Activated CD8-positive, alpha-beta T cell treated with anti-CD3 and anti-CD28 coated beads for 36 hours (primary cell): ENCODE measurements at regions not wholly inside any gene's neighbourhood (a gene's known extent, or its start where the extent isn't known, plus 50 kb on each side); places are given as distances from the start of the nearest gene placed in this dataset.
A peak's percentile ranks its signal among the peaks of the same experiment; 100 is the strongest.

Experiments used
- ATAC-seq: fragments of 200-7000 bp; cut with Tn5 transposase; one replicate; pipeline ENCODE4 v1.10.0; 2021; ENCODE audit warnings: mild to moderate bottlenecking, moderate library complexity
- CTCF ChIA-PET: fragments of 350-600 bp; sonication (Branson Sonifier 250); formaldehyde crosslinking; loops from one replicate; lab custom pipeline; 2021; ENCODE audit warnings: antibody characterized with exemption; lab: Charles Lee
- POLR2A ChIA-PET: fragments of 350-600 bp; sonication (Branson Sonifier 250); formaldehyde crosslinking; loops from one replicate; lab custom pipeline; 2021; ENCODE audit warnings: antibody characterized with exemption; lab: Charles Lee
- DNase-seq: peaks from one replicate; pipeline ENCODE4 v3.0.0-alpha.2; 2020
- H3K27ac Mint-ChIP-seq: one replicate; pipeline ENCODE4 v1.8.0; 2021; ENCODE audit warnings: mild to moderate bottlenecking, mixed read lengths
- H3K27me3 Mint-ChIP-seq: one replicate; pipeline ENCODE4 v1.8.0; 2021; ENCODE audit warnings: mixed read lengths
- H3K36me3 Mint-ChIP-seq: one replicate; pipeline ENCODE4 v1.8.0; 2021; ENCODE audit warnings: low read depth, mixed read lengths
- H3K4me1 Mint-ChIP-seq: one replicate; pipeline ENCODE4 v1.8.0; 2021; ENCODE audit warnings: low read depth, mixed read lengths
- H3K4me3 Mint-ChIP-seq: one replicate; pipeline ENCODE4 v1.8.0; 2021; ENCODE audit warnings: mild to moderate bottlenecking, moderate library complexity, mixed read lengths
- H3K9me3 Mint-ChIP-seq: one replicate; pipeline ENCODE4 v1.8.0; 2021; ENCODE audit warnings: mixed read lengths
- intact Hi-C: fragments of 100-400 bp; cut with micrococcal nuclease; formaldehyde crosslinking; loops from one replicate; pipeline ENCODE4 v1.10.0; 2022
- TF ChIP-seq, protein P1 (sequence below): fragments of 200-600 bp; IDR thresholded peaks from one replicate; pipeline ENCODE4 v1.8.0; 2022; ENCODE audit warnings: antibody characterized with exemption, mild to moderate bottlenecking

DNA sequence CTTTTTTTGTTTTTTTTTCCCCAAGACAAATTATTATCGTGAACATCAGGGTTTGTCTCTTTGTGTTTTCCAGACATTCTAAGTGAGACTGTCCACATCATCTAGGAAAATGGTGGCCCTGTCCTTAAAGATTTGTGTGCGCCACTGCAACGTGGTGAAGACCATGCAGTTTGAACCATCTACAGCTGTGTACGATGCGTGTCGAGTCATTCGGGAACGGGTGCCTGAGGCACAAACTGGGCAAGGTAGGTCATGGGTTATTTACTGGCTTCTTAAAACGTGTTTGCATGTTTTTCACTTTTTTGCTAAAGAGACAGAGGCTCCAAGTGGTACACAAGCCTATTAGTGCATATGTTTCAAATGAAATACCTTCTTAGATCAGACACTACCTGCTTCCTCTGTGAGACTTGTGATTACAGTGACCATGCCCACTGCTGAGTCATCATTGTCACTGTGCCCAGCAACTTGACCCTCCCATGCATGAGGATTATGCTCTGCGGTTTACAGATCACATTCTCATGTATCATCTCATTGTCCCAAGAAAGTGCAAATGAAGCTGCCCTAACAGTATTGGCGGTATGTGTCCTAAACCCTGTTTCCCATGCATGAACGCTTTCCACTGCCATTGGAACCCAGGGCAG lies 395.2 kb upstream of the TPM1 start:
- H3K4me3 Mint-ChIP-seq = no peak overlapping the region
- H3K9me3 Mint-ChIP-seq = no peaks in the 10 kb centered on the region
- no peak for DNase-seq
- H3K36me3 Mint-ChIP-seq = no peaks in the 10 kb centered on the region
- no peak overlapping the region for H3K27ac Mint-ChIP-seq
- no peaks in the 10 kb centered on the region for H3K27me3 Mint-ChIP-seq
- ChIA-PET POLR2A (no interaction called here), CTCF (no interaction called here)
- TF ChIP-seq, protein P1, sequence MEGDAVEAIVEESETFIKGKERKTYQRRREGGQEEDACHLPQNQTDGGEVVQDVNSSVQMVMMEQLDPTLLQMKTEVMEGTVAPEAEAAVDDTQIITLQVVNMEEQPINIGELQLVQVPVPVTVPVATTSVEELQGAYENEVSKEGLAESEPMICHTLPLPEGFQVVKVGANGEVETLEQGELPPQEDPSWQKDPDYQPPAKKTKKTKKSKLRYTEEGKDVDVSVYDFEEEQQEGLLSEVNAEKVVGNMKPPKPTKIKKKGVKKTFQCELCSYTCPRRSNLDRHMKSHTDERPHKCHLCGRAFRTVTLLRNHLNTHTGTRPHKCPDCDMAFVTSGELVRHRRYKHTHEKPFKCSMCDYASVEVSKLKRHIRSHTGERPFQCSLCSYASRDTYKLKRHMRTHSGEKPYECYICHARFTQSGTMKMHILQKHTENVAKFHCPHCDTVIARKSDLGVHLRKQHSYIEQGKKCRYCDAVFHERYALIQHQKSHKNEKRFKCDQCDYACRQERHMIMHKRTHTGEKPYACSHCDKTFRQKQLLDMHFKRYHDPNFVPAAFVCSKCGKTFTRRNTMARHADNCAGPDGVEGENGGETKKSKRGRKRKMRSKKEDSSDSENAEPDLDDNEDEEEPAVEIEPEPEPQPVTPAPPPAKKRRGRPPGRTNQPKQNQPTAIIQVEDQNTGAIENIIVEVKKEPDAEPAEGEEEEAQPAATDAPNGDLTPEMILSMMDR = no peak
- intact Hi-C loops = no loop called here
- no peaks in the 10 kb centered on the region for H3K4me1 Mint-ChIP-seq
- no peak for ATAC-seq

DNA sequence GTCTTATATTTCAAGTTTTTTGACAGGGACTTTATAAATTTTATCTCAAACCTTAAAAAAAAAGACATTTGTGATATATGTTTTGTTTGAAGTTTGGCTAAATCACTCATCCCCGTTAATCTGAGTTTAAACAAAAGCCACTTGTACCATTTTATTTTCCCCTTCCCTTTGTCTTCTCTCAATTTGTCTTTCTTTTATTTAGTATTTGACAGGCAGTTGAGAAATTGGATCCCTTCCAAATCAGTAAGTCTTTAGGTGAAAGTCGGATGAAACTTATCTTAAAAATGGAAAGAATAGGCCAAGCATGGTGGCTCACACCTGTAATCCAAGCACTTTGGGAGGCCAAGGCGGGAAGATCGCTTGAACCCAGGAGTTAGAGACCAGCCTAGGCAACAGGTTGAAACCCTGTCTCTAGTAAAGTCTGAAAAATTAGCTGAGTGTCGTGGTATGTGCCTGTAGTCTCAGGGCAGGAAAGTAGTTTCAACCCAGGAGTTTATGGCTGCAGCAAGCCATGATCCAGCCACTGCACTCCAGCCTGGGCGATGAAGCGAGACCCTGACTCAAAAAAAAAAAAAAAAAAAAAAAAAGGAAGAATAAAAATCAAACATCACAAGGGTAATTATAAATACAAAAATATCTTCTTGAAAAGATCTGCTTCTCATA lies 394.6 kb upstream of the TPM1 start:
- intact Hi-C loops = no loop called here
- Mint-ChIP-seq H3K4me3 (no peak overlapping the region), H3K9me3 (no peaks in the 10 kb centered on the region), H3K27me3 (no peaks in the 10 kb centered on the region), H3K27ac (no peak overlapping the region), H3K4me1 (no peaks in the 10 kb centered on the region), H3K36me3 (no peaks in the 10 kb centered on the region)
- no peak for DNase-seq
- ChIA-PET CTCF (no interaction called here), POLR2A (no interaction called here)
- no peak for ATAC-seq
- TF ChIP-seq, protein P1 = no peak

- no peak for ATAC-seq
- CTCF ChIA-PET = no interaction called here
- intact Hi-C loops = no loop called here
- H3K4me1 Mint-ChIP-seq = no peaks in the 10 kb centered on the region
- no peak overlapping the region for H3K4me3 Mint-ChIP-seq
- TF ChIP-seq, protein P1 = no peak
- no peak for DNase-seq
- no peak overlapping the region for H3K27ac Mint-ChIP-seq
- no peaks in the 10 kb centered on the region for H3K36me3 Mint-ChIP-seq
- no peaks in the 10 kb centered on the region for H3K27me3 Mint-ChIP-seq
- no peaks in the 10 kb centered on the region for H3K9me3 Mint-ChIP-seq
- POLR2A ChIA-PET = no interaction called here
These were observed 393.6 kb upstream of the TPM1 start for GRCh38 chr15:62648954-62649353.

DNA sequence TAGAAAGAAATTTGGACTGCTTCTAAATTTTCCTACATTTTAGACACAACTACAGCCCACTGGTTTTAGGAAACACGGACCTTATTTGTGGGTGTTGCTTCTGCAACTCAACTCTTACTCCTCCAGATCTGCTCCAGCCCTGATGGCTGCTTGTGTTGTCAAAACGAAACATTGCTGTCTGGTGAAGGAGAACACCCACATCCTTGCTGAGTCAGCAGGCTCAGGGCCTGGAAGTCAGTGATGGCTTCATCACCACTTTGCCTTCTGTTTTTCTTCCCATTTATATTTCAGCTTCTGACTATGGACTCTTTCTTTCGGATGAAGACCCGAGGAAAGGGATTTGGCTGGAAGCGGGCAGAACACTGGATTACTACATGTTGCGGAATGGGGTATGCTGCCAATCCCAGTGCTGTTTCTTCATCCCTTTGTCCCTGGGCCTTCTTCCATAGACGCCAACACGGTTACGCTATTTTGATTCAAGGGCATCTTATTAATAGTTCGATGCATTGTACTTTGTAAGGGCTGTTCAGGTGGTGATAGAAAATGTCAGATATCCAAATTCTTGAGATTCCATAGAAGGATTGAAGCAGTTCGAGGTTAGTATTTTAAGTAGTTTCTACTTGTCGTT lies 392.6 kb upstream of the TPM1 start:
- Mint-ChIP-seq H3K4me3 (no peak overlapping the region), H3K4me1 (no peaks in the 10 kb centered on the region), H3K27me3 (no peaks in the 10 kb centered on the region), H3K36me3 (no peaks in the 10 kb centered on the region), H3K27ac (no peak overlapping the region), H3K9me3 (peaks cover 3% of the 10 kb centered on the region)
- TF ChIP-seq, protein P1 = no peak
- DNase-seq (peak; percentile 37), ATAC-seq (no peak)
- ChIA-PET CTCF (no interaction called here), POLR2A (no interaction called here)
- intact Hi-C loops = no loop called here

DNA sequence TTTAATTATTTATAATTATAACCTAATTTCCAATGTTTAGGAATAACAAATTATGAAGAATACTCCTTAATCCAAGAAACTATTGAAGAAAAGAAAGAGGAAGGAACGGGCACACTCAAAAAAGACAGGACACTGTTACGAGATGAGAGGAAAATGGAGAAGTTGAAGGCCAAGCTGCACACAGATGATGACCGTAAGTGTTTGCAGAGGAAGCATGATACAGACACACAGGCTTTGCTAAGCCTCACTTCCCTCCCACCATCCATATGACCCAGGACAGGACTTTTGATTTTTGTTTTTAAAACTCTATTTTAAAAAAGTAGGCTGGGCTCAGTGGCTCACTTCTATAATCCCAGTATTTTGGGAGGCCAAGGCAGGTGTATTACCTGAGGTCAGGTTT lies 389.4 kb upstream of the TPM1 start:
- no peaks in the 10 kb centered on the region for H3K4me1 Mint-ChIP-seq
- TF ChIP-seq, protein P1 = no peak
- peaks cover 3% of the 10 kb centered on the region for H3K9me3 Mint-ChIP-seq
- DNase-seq = no peak
- ChIA-PET POLR2A (no interaction called here), CTCF (no interaction called here)
- H3K4me3 Mint-ChIP-seq = no peak overlapping the region
- ATAC-seq = no peak
- no peak overlapping the region for H3K27ac Mint-ChIP-seq
- intact Hi-C loops = no loop called here
- H3K36me3 Mint-ChIP-seq = no peaks in the 10 kb centered on the region
- no peaks in the 10 kb centered on the region for H3K27me3 Mint-ChIP-seq
